Naive thymus-derived CD4-positive, alpha-beta T cell (primary cell): ENCODE measurements at regions not wholly inside any gene's neighbourhood (a gene's known extent, or its start where the extent isn't known, plus 50 kb on each side); places are given as distances from the start of the nearest gene placed in this dataset.
"Not testable (repeated sequence)": the region's sequence is repeated elsewhere in the genome, so short reads cannot be mapped to it uniquely, and the experiment has no call there.

Source experiments
- ATAC-seq: fragments of 150-1000 bp; cut with Tn5 transposase; 2 replicates; pipeline ENCODE4 v1.10.0; 2021; ENCODE audit warnings: mild to moderate bottlenecking, moderate library complexity
- CTCF ChIA-PET: fragments of 350-600 bp; sonication (Branson Sonifier 250); formaldehyde crosslinking; loops from one replicate; lab custom pipeline; 2021; ENCODE audit warnings: antibody characterized with exemption; lab: Charles Lee
- POLR2A ChIA-PET: fragments of 350-600 bp; sonication (Branson Sonifier 250); formaldehyde crosslinking; loops from one replicate; lab custom pipeline; 2021; ENCODE audit warnings: antibody characterized with exemption, inconsistent platforms; lab: Charles Lee
- DNase-seq, 9 donors: peaks; one replicate each; pipeline versions ENCODE4 v3.0.0 to v3.0.0-alpha.2; 2020 to 2022; ENCODE audit warnings: mixed read lengths in 1 of 9
- H3K27ac ChIP-seq: one replicate; pipeline ENCODE4 v1.7.0; 2013; ENCODE audit warnings: mild to moderate bottlenecking, low read depth, low read length, moderate library complexity
- H3K27me3 ChIP-seq, 2 donors: one replicate each; pipeline ENCODE4 v1.7.0; 2013; ENCODE audit warnings: low read length in 2 of 2, mild to moderate bottlenecking in 2 of 2, moderate library complexity in 2 of 2; ENCODE audit not compliant: control insufficient read depth in 2 of 2, insufficient read depth in 2 of 2
- H3K36me3 ChIP-seq, 3 experiments: 1 replicate in 2 of 3; 2 replicates in 1 of 3; pipeline ENCODE4 v1.7.0; 2013; ENCODE audit warnings: low read length in 3 of 3, mild to moderate bottlenecking in 3 of 3, moderate library complexity in 1 of 3; ENCODE audit not compliant: insufficient read depth in 3 of 3, control insufficient read depth in 2 of 3
- H3K4me1 ChIP-seq, 2 donors: one replicate each; pipeline ENCODE4 v1.7.0; 2013; ENCODE audit warnings: low read length in 2 of 2, mild to moderate bottlenecking in 2 of 2, moderate library complexity in 1 of 2; ENCODE audit not compliant: control insufficient read depth in 2 of 2, insufficient read depth in 2 of 2
- H3K4me3 ChIP-seq: 2 replicates; pipeline ENCODE4 v1.7.0; 2013; ENCODE audit warnings: mild to moderate bottlenecking, low read length
- H3K9me3 ChIP-seq, 3 experiments: 1 replicate in 2 of 3; 2 replicates in 1 of 3; pipeline ENCODE4 v1.7.0; 2013; ENCODE audit warnings: low read length in 3 of 3; ENCODE audit not compliant: control insufficient read depth in 2 of 3
- H3K27ac Mint-ChIP-seq, 9 donors: one replicate each; pipeline ENCODE4 v1.8.0; 2020 to 2022; ENCODE audit warnings: mixed read lengths in 9 of 9, mild to moderate bottlenecking in 8 of 9, moderate library complexity in 5 of 9, inconsistent platforms in 2 of 9
- H3K27me3 Mint-ChIP-seq, 5 donors: one replicate each; pipeline ENCODE4 v1.8.0; 2021 to 2022; ENCODE audit warnings: mixed read lengths in 5 of 5, mild to moderate bottlenecking in 1 of 5
- H3K36me3 Mint-ChIP-seq, 5 donors: one replicate each; pipeline ENCODE4 v1.8.0; 2020 to 2022; ENCODE audit warnings: mixed read lengths in 5 of 5, mild to moderate bottlenecking in 3 of 5, inconsistent platforms in 1 of 5
- H3K4me1 Mint-ChIP-seq, 7 donors: one replicate each; pipeline ENCODE4 v1.8.0; 2020 to 2022; ENCODE audit warnings: mixed read lengths in 7 of 7, mild to moderate bottlenecking in 3 of 7, inconsistent platforms in 1 of 7
- H3K4me3 Mint-ChIP-seq, 10 donors: one replicate each; pipeline ENCODE4 v1.8.0; 2020 to 2022; ENCODE audit warnings: mild to moderate bottlenecking in 10 of 10, mixed read lengths in 10 of 10, moderate library complexity in 6 of 10, inconsistent platforms in 2 of 10
- H3K9me3 Mint-ChIP-seq, 11 donors: one replicate each; pipeline ENCODE4 v1.8.0; 2020 to 2022; ENCODE audit warnings: mixed read lengths in 11 of 11, mild to moderate bottlenecking in 4 of 11, inconsistent platforms in 1 of 11, moderate library complexity in 1 of 11
- intact Hi-C, 2 donors: fragments of 100-400 bp; cut with micrococcal nuclease; formaldehyde crosslinking; loops; one replicate each; pipeline ENCODE4 v1.15.1; 2023

DNA sequence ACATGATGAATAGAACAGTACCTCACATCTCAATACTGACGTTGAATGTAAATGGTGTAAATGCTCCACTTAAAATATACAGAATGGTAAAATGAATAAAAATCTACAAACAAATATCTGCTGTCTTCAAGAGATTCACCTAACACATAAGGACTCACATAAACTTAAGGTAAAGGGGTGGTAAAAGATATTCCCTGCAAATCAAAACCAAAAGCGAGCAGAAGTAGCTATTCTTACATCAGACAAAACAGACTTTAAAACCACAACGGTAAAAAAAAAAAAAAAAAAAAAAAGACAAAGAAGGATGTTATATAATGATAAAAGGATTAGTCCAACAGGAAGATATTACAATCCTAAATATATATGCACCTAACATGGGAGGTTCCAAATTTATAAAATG lies 214.0 kb upstream of the MAST4 start:
- H3K27me3 Mint-ChIP-seq = peaks cover 0 to 21% (median 15%) of the 10 kb centered on the region in 5 donors
- no peak overlapping the region for H3K27ac ChIP-seq
- ATAC-seq (no peak), DNase-seq (no peak)
- CTCF ChIA-PET = no interaction called here
- H3K36me3 ChIP-seq = no peaks in the 10 kb centered on the region
- H3K4me1 Mint-ChIP-seq = no peaks in the 10 kb centered on the region
- H3K4me3 ChIP-seq = no peak overlapping the region
- POLR2A ChIA-PET = no interaction called here
- no peak overlapping the region for H3K4me3 Mint-ChIP-seq
- no peaks in the 10 kb centered on the region for H3K9me3 ChIP-seq
- peaks cover 0 to 24% (median 16%) of the 10 kb centered on the region in 11 donors for H3K9me3 Mint-ChIP-seq
- H3K27me3 ChIP-seq = no peaks in the 10 kb centered on the region
- intact Hi-C loops = no loop called here
- no peak overlapping the region for H3K27ac Mint-ChIP-seq
- peaks cover 0 to 10% (median 0%) of the 10 kb centered on the region in 5 donors for H3K36me3 Mint-ChIP-seq
- H3K4me1 ChIP-seq = no peaks in the 10 kb centered on the region

DNA sequence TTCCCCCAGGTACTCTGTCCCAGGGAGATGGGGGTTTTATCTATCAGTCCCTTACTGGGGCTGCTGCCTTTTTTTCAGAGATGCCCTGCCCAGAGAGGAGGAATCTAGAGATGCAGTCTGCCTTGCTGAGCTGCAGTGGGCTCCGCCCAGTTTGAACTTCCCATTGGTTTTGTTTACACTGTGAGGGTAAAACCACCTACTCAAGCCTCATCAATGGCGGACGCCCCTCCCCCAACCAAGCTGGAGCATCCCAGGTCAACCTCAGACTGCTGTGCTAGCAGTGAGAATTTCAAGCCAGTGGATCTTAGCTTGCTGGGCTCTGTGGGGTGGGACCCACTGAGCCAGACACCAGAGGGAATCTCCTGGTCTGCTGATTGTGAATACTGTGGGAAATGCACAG lies 191.0 kb upstream of the MAST4 start:
- H3K4me1 ChIP-seq, H3K27ac ChIP-seq, ATAC-seq, H3K4me3 Mint-ChIP-seq, H3K9me3 ChIP-seq, CTCF ChIA-PET, H3K36me3 Mint-ChIP-seq, H3K27me3 ChIP-seq, H3K9me3 Mint-ChIP-seq, DNase-seq, intact Hi-C loops, POLR2A ChIA-PET, H3K4me1 Mint-ChIP-seq, H3K27ac Mint-ChIP-seq, H3K4me3 ChIP-seq, H3K36me3 ChIP-seq: not testable (repeated sequence)
- peaks cover 9 to 52% (median 14%) of the 10 kb centered on the region in 5 donors for H3K27me3 Mint-ChIP-seq

DNA sequence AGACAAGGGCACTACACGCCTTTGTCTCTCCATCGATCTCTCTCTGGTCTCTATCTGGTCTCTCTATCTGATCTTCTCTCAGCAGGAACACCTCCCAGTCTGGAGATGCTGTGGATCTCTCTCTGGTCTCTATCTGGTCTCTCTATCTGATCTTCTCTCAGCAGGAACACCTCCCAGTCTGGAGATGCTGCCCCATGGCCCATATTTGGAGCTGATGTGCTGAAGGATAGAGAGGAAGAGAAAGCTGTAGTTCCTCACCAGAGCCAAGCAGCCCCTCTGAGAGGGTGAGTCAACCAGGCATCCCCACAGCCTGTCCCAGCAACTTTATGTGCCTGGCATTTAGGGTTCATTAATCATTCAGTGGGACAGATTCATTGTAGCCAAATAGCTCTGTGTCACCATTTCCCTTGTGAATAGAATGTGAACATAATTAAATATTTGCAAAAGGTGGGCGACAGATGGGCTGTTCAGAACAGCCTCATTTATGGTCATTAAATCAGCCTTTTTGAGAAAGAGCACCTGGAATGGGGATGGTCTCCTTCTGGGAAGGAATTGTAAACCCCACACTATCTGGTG lies 189.3 kb upstream of the MAST4 start:
- H3K27me3 Mint-ChIP-seq = peaks cover 9 to 52% (median 14%) of the 10 kb centered on the region in 5 donors
- H3K27ac ChIP-seq = no peak overlapping the region
- CTCF ChIA-PET = no interaction called here

DNA sequence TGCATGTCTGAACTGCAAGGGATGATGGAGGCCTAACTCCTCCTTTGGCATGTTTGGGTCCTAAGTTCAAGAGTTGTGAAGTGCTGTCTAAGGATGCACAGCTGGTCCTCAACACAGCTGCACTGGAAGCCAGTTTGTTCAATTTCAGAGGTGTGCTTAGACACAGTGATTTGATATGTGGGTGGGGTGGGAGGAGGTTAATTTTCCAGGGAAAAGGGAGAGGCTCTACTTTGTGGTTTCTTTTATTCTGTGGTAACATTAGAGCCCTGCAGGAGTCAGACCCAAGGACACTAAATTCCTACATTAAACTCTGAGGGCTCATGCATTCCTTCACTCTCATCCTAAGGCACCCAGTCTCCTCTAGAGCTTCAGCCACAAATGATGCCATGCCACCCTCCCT lies 188.4 kb upstream of the MAST4 start:
- POLR2A ChIA-PET = no interaction called here

More for the DNA sequence above, 189.3 kb upstream of the MAST4 start:
- H3K4me1 Mint-ChIP-seq = peaks cover 0 to 2% (median 0%) of the 10 kb centered on the region in 7 donors
- no peak overlapping the region for H3K27ac Mint-ChIP-seq
- no peak for ATAC-seq
- no peaks in the 10 kb centered on the region for H3K9me3 ChIP-seq
- no peaks in the 10 kb centered on the region for H3K36me3 ChIP-seq
- intact Hi-C loops = no loop called here
- no peak overlapping the region for H3K4me3 Mint-ChIP-seq
- H3K36me3 Mint-ChIP-seq = peaks cover 0 to 9% (median 0%) of the 10 kb centered on the region in 5 donors
- POLR2A ChIA-PET = interaction anchor here (0.7 kb wide), 1 partner anchor 100 kb away, joined by 3 read pairs; no protein-coding TSS in a partner anchor
- no peak for DNase-seq
- H3K9me3 Mint-ChIP-seq = peaks cover 0 to 9% (median 3%) of the 10 kb centered on the region in 11 donors
- H3K4me3 ChIP-seq = no peak overlapping the region
- no peaks in the 10 kb centered on the region for H3K27me3 ChIP-seq
- no peaks in the 10 kb centered on the region for H3K4me1 ChIP-seq

DNA sequence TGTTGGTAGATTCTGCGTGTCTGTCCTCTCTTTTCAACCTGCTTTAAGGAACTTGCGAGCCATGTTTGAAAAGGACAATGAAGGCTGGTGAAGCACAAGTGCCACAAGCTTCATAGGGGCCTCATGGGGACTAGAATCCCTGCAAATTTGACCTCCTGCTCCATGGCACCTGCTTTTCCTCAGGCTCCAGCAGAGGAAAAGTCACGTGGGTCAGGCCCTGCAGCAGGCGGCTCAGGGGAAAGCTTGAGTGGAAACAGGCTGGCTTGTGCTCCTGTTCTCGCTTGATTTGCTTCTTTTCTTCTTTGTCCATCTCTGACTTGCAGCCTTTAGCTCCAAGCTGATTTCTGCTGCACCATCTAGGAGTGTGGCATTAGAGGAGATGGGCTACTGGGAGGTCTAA lies 187.6 kb upstream of the MAST4 start:
- no peaks in the 10 kb centered on the region for H3K9me3 ChIP-seq
- Mint-ChIP-seq H3K27me3 (peaks cover 9 to 37% (median 14%) of the 10 kb centered on the region in 5 donors), H3K27ac (no peak overlapping the region), H3K4me1 (peaks cover 0 to 2% (median 0%) of the 10 kb centered on the region in 7 donors), H3K4me3 (no peak overlapping the region), H3K9me3 (peaks cover 0 to 5% (median 2%) of the 10 kb centered on the region in 11 donors), H3K36me3 (peaks cover 0 to 5% (median 0%) of the 10 kb centered on the region in 5 donors)
- no peak overlapping the region for H3K4me3 ChIP-seq
- no peak overlapping the region for H3K27ac ChIP-seq
- ChIA-PET CTCF (no interaction called here), POLR2A (no interaction called here)
- DNase-seq (no peak), ATAC-seq (no peak)
- no peaks in the 10 kb centered on the region for H3K36me3 ChIP-seq
- intact Hi-C loops = no loop called here
- no peaks in the 10 kb centered on the region for H3K27me3 ChIP-seq
- no peaks in the 10 kb centered on the region for H3K4me1 ChIP-seq

More for the DNA sequence above, 188.4 kb upstream of the MAST4 start:
- H3K4me1 Mint-ChIP-seq = peaks cover 0 to 2% (median 0%) of the 10 kb centered on the region in 7 donors
- Histone ChIP-seq H3K27me3 (no peaks in the 10 kb centered on the region), H3K27ac (no peak overlapping the region), H3K36me3 (no peaks in the 10 kb centered on the region), H3K4me3 (no peak overlapping the region), H3K4me1 (no peaks in the 10 kb centered on the region), H3K9me3 (no peaks in the 10 kb centered on the region)
- intact Hi-C loops = no loop called here
- H3K27ac Mint-ChIP-seq = no peak overlapping the region
- H3K4me3 Mint-ChIP-seq = no peak overlapping the region
- H3K27me3 Mint-ChIP-seq = peaks cover 9 to 44% (median 14%) of the 10 kb centered on the region in 5 donors
- peaks cover 0 to 5% (median 0%) of the 10 kb centered on the region in 5 donors for H3K36me3 Mint-ChIP-seq
- DNase-seq (no peak), ATAC-seq (no peak)
- H3K9me3 Mint-ChIP-seq = peaks cover 0 to 5% (median 2%) of the 10 kb centered on the region in 11 donors
- CTCF ChIA-PET = no interaction called here

DNA sequence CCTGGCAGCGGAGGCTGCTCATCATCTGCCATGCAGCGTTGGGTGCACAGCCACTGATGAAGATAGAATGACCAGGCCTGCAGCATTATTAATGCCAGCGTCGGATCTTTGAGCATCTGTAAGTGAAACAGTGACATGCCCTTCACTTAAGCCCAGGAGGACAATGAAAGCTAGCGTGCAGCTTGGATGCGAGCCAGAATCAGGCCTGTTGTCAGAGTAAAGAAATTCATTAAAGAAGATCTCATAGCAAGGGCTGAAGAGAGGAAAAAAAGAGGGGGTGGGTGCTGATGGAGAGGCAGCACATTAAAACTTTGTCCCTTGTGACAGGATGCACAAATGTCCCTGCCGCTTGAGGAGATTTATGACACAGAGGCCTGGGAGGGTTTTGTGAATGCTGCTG lies 186.1 kb upstream of the MAST4 start:
- ChIA-PET POLR2A (no interaction called here), CTCF (no interaction called here)
- no peak overlapping the region for H3K4me3 ChIP-seq
- no peaks in the 10 kb centered on the region for H3K4me1 ChIP-seq
- H3K27ac ChIP-seq = no peak overlapping the region
- no peak overlapping the region for H3K4me3 Mint-ChIP-seq
- H3K9me3 ChIP-seq = no peaks in the 10 kb centered on the region
- H3K4me1 Mint-ChIP-seq = peaks cover 0 to 2% (median 0%) of the 10 kb centered on the region in 7 donors
- no peak for DNase-seq
- H3K27me3 ChIP-seq = no peaks in the 10 kb centered on the region
- no peak for ATAC-seq
- no peak overlapping the region for H3K27ac Mint-ChIP-seq
- peaks cover 7 to 29% (median 10%) of the 10 kb centered on the region in 5 donors for H3K27me3 Mint-ChIP-seq
- no peaks in the 10 kb centered on the region for H3K36me3 ChIP-seq
- H3K36me3 Mint-ChIP-seq = no peaks in the 10 kb centered on the region
- peaks cover 0 to 3% (median 0%) of the 10 kb centered on the region in 11 donors for H3K9me3 Mint-ChIP-seq
- intact Hi-C loops = no loop called here

DNA sequence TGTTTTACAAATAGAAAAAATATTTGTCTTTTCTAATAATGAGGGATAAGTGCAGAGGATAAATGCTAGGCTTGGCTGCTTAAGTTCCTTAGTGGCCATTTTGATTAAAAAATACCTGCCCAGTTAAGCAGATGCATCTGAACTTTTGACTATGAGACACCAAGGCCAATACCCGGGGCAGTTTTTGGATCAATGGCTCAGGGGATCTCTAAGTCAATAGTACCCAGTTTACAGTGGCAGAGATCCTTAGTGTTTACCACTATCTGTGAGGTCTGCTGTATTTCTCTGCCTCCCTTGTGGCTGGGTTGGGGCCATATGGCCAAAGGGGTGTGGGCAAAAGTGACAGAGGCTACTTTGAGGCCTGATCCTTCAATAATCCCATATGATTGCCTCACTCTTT lies 184.5 kb upstream of the MAST4 start:
- no peak for ATAC-seq
- Mint-ChIP-seq H3K27ac (no peak overlapping the region), H3K9me3 (peaks cover 0 to 3% (median 0%) of the 10 kb centered on the region in 11 donors), H3K27me3 (peaks cover under 1 to 15% (median 10%) of the 10 kb centered on the region in 5 donors), H3K4me3 (no peak overlapping the region), H3K4me1 (no peaks in the 10 kb centered on the region), H3K36me3 (no peaks in the 10 kb centered on the region)
- intact Hi-C loops = no loop called here
- no peak overlapping the region for H3K4me3 ChIP-seq
- H3K4me1 ChIP-seq = no peaks in the 10 kb centered on the region
- H3K36me3 ChIP-seq = no peaks in the 10 kb centered on the region
- CTCF ChIA-PET = no interaction called here
- POLR2A ChIA-PET = no interaction called here
- no peaks in the 10 kb centered on the region for H3K27me3 ChIP-seq
- DNase-seq = no peak
- no peaks in the 10 kb centered on the region for H3K9me3 ChIP-seq
- H3K27ac ChIP-seq = no peak overlapping the region
